GM21367 (cell line): ENCODE measurements at regions not wholly inside any gene's neighbourhood (a gene's known extent, or its start where the extent isn't known, plus 50 kb on each side); places are given as distances from the start of the nearest gene placed in this dataset.
"Not testable (repeated sequence)": the region's sequence is repeated elsewhere in the genome, so short reads cannot be mapped to it uniquely, and the experiment has no call there.

Experiments
- ATAC-seq: cut with Tn5 transposase; IDR thresholded peaks from one replicate; pipeline ENCODE4 v1.9.1; 2021; ENCODE audit not compliant: unreplicated experiment

- no peak for ATAC-seq
Observed at GRCh38 chr2:167752734-167753133, 494.7 kb downstream of the STK39 start.

GRCh38 chr2:167750675-167751074 is 496.7 kb downstream of the STK39 start:
- no peak for ATAC-seq

GRCh38 chr2:167749660-167750059 is 497.7 kb downstream of the STK39 start:
- no peak for ATAC-seq

GRCh38 chr2:167749016-167749415 is 498.4 kb downstream of the STK39 start:
- no peak for ATAC-seq

- no peak for ATAC-seq
Observed at GRCh38 chr2:167748536-167748935, 498.9 kb downstream of the STK39 start.

- ATAC-seq, result no peak
Observed at GRCh38 chr2:167745667-167746066, 501.7 kb downstream of the STK39 start.

GRCh38 chr2:167739921-167740320 is 507.5 kb downstream of the STK39 start:
- ATAC-seq, result not testable (repeated sequence)

- ATAC-seq, result no peak
Observed at GRCh38 chr2:167733747-167734146, 513.6 kb downstream of the STK39 start.

- ATAC-seq, result no peak
Observed at GRCh38 chr2:167732326-167732725, 515.1 kb downstream of the STK39 start.

- ATAC-seq, result no peak
Observed at GRCh38 chr2:167729911-167730310, 517.5 kb downstream of the STK39 start.

- no peak for ATAC-seq
Observed at GRCh38 chr2:167726788-167727187, 520.6 kb downstream of the STK39 start.

GRCh38 chr2:167721593-167721992 is 525.8 kb downstream of the STK39 start:
- ATAC-seq, result no peak

- ATAC-seq, result no peak
Observed at GRCh38 chr2:167719410-167719809, 528.0 kb downstream of the STK39 start.

GRCh38 chr2:167718560-167718959 is 528.8 kb downstream of the STK39 start:
- no peak for ATAC-seq

- no peak for ATAC-seq
Observed at GRCh38 chr2:167715932-167716331, 531.5 kb downstream of the STK39 start.

- not testable (repeated sequence) for ATAC-seq
Observed at GRCh38 chr2:167715498-167715897, 531.9 kb downstream of the STK39 start.

GRCh38 chr2:167712275-167712674 is 535.1 kb downstream of the STK39 start:
- ATAC-seq, result no peak

GRCh38 chr2:167708998-167709397 is 538.4 kb downstream of the STK39 start:
- ATAC-seq, result no peak

GRCh38 chr2:167706800-167707199 is 540.6 kb downstream of the STK39 start:
- no peak for ATAC-seq

GRCh38 chr2:167703441-167703840 is 544.0 kb downstream of the STK39 start:
- ATAC-seq, result no peak

- no peak for ATAC-seq
Observed at GRCh38 chr2:167702227-167702626, 545.2 kb downstream of the STK39 start.

GRCh38 chr2:167701651-167702050 is 545.7 kb downstream of the STK39 start:
- no peak for ATAC-seq

- ATAC-seq, result no peak
Observed at GRCh38 chr2:167697948-167698347, 549.4 kb downstream of the STK39 start.

GRCh38 chr2:167697194-167697593 is 550.2 kb downstream of the STK39 start:
- ATAC-seq, result no peak
